K562 (cell line): ENCODE measurements at regions not wholly inside any gene's neighbourhood (a gene's known extent, or its start where the extent isn't known, plus 50 kb on each side); places are given as distances from the start of the nearest gene placed in this dataset.

Source experiments
- ATAC-seq: fragments of 200-7000 bp; cut with Tn5 transposase; 3 replicates; pipeline ENCODE4 v1.9.1; 2020; ENCODE audit warnings: moderate library complexity
- BruUV-seq: library from RNA; stranded (reverse); fragments of 400-500 nt; replicated peaks from 2 replicates; lab custom pipeline; 2021; lab: Mats Ljungman, UMichigan
- CTCF ChIA-PET: fragments of 300-600 bp; formaldehyde crosslinking; extraction: SDS; loops from one replicate; lab custom pipeline; 2021; ENCODE audit warnings: low intra/inter-chr PET ratio; lab: Yijun Ruan, JAX
- POLR2A ChIA-PET: fragments of 300-600, 350-650 bp; sonication (Branson Sonifier 250); formaldehyde crosslinking; extraction: SDS; loops from one replicate; lab custom pipeline; 2021; ENCODE audit warnings: antibody characterized with exemption, inconsistent platforms; lab: Yijun Ruan, JAX
- DNase-seq, 4 experiments: peaks; one replicate each; pipeline versions ENCODE4 v3.0.0 to v3.0.0-alpha.2; 2011 to 2018; ENCODE audit warnings: low spot score in 3 of 4, mixed read lengths in 3 of 4; ENCODE audit errors: extremely low read depth in 1 of 4
- FAIRE-seq: peaks from 2 replicates; lab custom pipeline; 2011; peaks lifted over from hg19 to GRCh38; lab: Jason Lieb, UNC
- H2AFZ ChIP-seq: 2 replicates; pipeline ENCODE4 v1.6.0; 2011; ENCODE audit warnings: low read depth, low read length, control low read depth, inconsistent platforms
- H3K27ac ChIP-seq: fragments of 200-600 bp; 3 replicates; pipeline ENCODE4 v1.8.0; 2011; ENCODE audit warnings: low read depth, mild to moderate bottlenecking, control low read depth, inconsistent platforms, low read length, moderate library complexity, mixed read lengths; ENCODE audit errors: extremely low read depth
- H3K27me3 ChIP-seq, 2 experiments: fragments of 300-600 bp in 1 of 2; 2 replicates in 1 of 2; 3 replicates in 1 of 2; pipeline versions ENCODE4 v1.6.0 to v1.8.0; 2011; ENCODE audit warnings: inconsistent platforms in 2 of 2, low read length in 2 of 2, mild to moderate bottlenecking in 1 of 2, mixed read lengths in 1 of 2, moderate library complexity in 1 of 2; ENCODE audit not compliant: control insufficient read depth in 2 of 2, insufficient read depth in 2 of 2
- H3K36me3 ChIP-seq: fragments of 300-600 bp; 3 replicates; pipeline ENCODE4 v1.8.0; 2011; ENCODE audit warnings: mild to moderate bottlenecking, low read length, inconsistent platforms; ENCODE audit not compliant: control insufficient read depth, insufficient read depth
- H3K4me1 ChIP-seq, 2 experiments: fragments of 200-600 bp in 1 of 2; replicated peaks in 1 of 2; 2 replicates in 1 of 2; 3 replicates in 1 of 2; pipeline versions ENCODE4 v1.5.1 to v1.8.0; 2011; ENCODE audit warnings: inconsistent platforms in 2 of 2, low read length in 2 of 2, mild to moderate bottlenecking in 1 of 2, mixed read lengths in 1 of 2, moderate library complexity in 1 of 2; ENCODE audit not compliant: control insufficient read depth in 2 of 2, insufficient read depth in 2 of 2
- H3K4me2 ChIP-seq: 2 replicates; pipeline ENCODE4 v1.6.1; 2011; ENCODE audit warnings: low read length, control low read depth, inconsistent platforms, mixed read lengths; ENCODE audit not compliant: insufficient read depth
- H3K4me3 ChIP-seq: fragments of 200-600 bp; sonication (generic), shearing (Covaris generic); 2 replicates; pipeline ENCODE4 v1.5.1; 2016; ENCODE audit warnings: control low read depth, inconsistent platforms
- H3K79me2 ChIP-seq: fragments of 200-600 bp; 3 replicates; pipeline ENCODE4 v1.8.0; 2011; ENCODE audit warnings: low read length, inconsistent platforms; ENCODE audit not compliant: control insufficient read depth, insufficient read depth
- H3K9ac ChIP-seq, 2 experiments: 2 replicates each; pipeline versions ENCODE4 v1.6.0 to v1.6.1; 2011; ENCODE audit warnings: low read depth in 2 of 2, low read length in 2 of 2, control low read depth in 1 of 2, inconsistent platforms in 1 of 2, mild to moderate bottlenecking in 1 of 2, mixed read lengths in 1 of 2; ENCODE audit not compliant: insufficient read depth in 1 of 2
- H3K9me1 ChIP-seq: one replicate; pipeline ENCODE4 v1.6.0; 2011; ENCODE audit warnings: inconsistent platforms, mild to moderate bottlenecking, low read length, moderate library complexity; ENCODE audit not compliant: control insufficient read depth, insufficient read depth
- H3K9me3 ChIP-seq: replicated peaks from 2 replicates; pipeline ENCODE4 v1.5.1; 2011; ENCODE audit warnings: low read depth, low read length, inconsistent platforms; ENCODE audit not compliant: control insufficient read depth, insufficient read depth
- H4K20me1 ChIP-seq: replicated peaks from 2 replicates; pipeline ENCODE4 v1.6.1; 2011; ENCODE audit warnings: low read length, inconsistent platforms, mixed read lengths; ENCODE audit not compliant: control insufficient read depth, insufficient read depth
- CAMTA2 ChIP-seq: fragments of 250-450 bp; sonication (Bioruptor Pico); conservative IDR thresholded peaks from 2 replicates; pipeline ENCODE4 v1.5.1; 2022
- CBX2 ChIP-seq: fragments of 200-600 bp; sonication (generic); IDR thresholded peaks from one replicate; pipeline ENCODE4 v1.6.1; 2012; ENCODE audit warnings: mild to moderate bottlenecking, low read length, inconsistent platforms; ENCODE audit not compliant: insufficient read depth, poor library complexity, severe bottlenecking
- FUS ChIP-seq: fragments of 200-400 bp; formaldehyde crosslinking; optimal IDR thresholded peaks from 2 replicates; pipeline ENCODE3; 2017; ENCODE audit warnings: low read depth, low read length
- MCM3 ChIP-seq: fragments of 450-650 bp; IDR thresholded peaks from 2 replicates; pipeline ENCODE4 v1.6.1; 2016
- RBM25 ChIP-seq: fragments of 200-400 bp; formaldehyde crosslinking; IDR thresholded peaks from 2 replicates; pipeline ENCODE4 v1.6.1; 2018; ENCODE audit warnings: low read length, low read depth, moderate library complexity; ENCODE audit not compliant: severe bottlenecking
- TAL1 ChIP-seq: fragments of 450-650 bp; IDR thresholded peaks from 2 replicates; pipeline ENCODE4 v1.6.1; 2016; ENCODE audit warnings: mild to moderate bottlenecking
- TCF7 ChIP-seq: sonication (generic); IDR thresholded peaks from 2 replicates; pipeline ENCODE4 v1.6.1; 2016; ENCODE audit warnings: antibody characterized with exemption, borderline replicate concordance
- ZNF165 ChIP-seq: fragments of 250-450 bp; sonication (Bioruptor Pico); IDR thresholded peaks from 2 replicates; pipeline ENCODE4 v1.4.0; 2020; ENCODE audit warnings: borderline replicate concordance
- ZNF551 ChIP-seq: fragments of 250-450 bp; sonication (Bioruptor Pico); IDR thresholded peaks from 2 replicates; pipeline ENCODE4 v1.5.0; 2021; ENCODE audit warnings: mild to moderate bottlenecking, moderate library complexity
- ZNF589 ChIP-seq: fragments of 200-800 bp; sonication (Bioruptor generic); IDR thresholded peaks from 2 replicates; pipeline ENCODE4 v1.6.1; 2016; ENCODE audit warnings: low read depth, missing genetic modification characterization, missing compliant biosample characterization
- WGBS: fragments of 100-300 bp; shearing (Covaris generic); methylation state at CpG from one replicate; pipeline ENCODE4 v1.1.6; 2016; ENCODE audit warnings: low coverage, mixed read lengths; ENCODE audit not compliant: insufficient coverage; ENCODE audit errors: missing lambda C conversion rate; 5-methylcytosine and 5-hydroxymethylcytosine counted together
- in situ Hi-C: fragments of 300-500 bp; cut with MboI; formaldehyde crosslinking; loops from 4 replicates; pipeline ENCODE4 v1.15.0; 2018; ENCODE audit warnings: inconsistent platforms, mixed read lengths
- intact Hi-C: fragments of 100-400 bp; cut with micrococcal nuclease; formaldehyde crosslinking; loops from 2 replicates; pipeline ENCODE4 v1.14.2; 2022
- TF ChIP-seq, protein P1 (sequence below): fragments of 200-800 bp; sonication (Bioruptor generic); IDR thresholded peaks from 2 replicates; pipeline ENCODE4 v1.6.1; 2016; ENCODE audit warnings: missing genetic modification characterization, missing compliant biosample characterization
- TF ChIP-seq, protein P2 (sequence below): fragments of 250-450 bp; sonication (Bioruptor Pico); IDR thresholded peaks from 2 replicates; pipeline ENCODE4 v1.8.0; 2022; ENCODE audit warnings: moderate library complexity, mild to moderate bottlenecking, inconsistent platforms

DNA sequence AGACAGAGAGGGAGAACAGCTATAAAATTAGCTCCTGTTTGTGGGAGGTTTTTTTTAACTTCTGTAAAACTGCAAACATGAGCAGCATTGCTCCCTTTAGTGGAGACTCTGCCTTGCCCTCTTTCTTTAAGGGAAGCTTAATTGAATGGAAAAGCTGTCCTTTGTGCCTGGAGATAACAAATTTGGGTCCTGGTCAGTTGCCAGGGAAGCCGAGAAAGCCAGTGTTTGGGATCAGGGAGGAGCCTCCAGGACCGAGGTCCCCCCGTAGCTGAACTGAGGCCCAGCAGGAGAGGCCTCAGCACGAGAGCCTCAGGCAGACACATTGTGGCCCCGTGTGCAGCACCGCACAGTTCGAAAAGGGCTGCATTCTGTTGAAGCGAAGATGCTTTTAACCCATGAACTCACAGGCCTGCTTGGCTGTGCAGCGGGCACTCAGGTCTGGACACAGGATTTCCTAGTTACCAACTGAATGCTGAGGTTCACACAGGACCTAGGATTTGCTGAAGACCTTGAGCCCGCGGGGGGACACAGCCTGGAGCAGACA is 369.7 kb downstream of the DCDC2C start:
- Histone ChIP-seq H3K79me2 (no peaks in the 10 kb centered on the region), H3K9me3 (no peaks in the 10 kb centered on the region)
- no peak for FAIRE-seq
- TF ChIP-seq FUS (no peak), MCM3 (no peak), TCF7 (no peak), ZNF551 (no peak), ZNF165 (CRISPR knock-in tag) (no peak), CAMTA2 (CRISPR knock-in tag) (no peak), CBX2 (no peak), RBM25 (no peak), TAL1 (no peak), ZNF589 (no peak)
- TF ChIP-seq, protein P1, sequence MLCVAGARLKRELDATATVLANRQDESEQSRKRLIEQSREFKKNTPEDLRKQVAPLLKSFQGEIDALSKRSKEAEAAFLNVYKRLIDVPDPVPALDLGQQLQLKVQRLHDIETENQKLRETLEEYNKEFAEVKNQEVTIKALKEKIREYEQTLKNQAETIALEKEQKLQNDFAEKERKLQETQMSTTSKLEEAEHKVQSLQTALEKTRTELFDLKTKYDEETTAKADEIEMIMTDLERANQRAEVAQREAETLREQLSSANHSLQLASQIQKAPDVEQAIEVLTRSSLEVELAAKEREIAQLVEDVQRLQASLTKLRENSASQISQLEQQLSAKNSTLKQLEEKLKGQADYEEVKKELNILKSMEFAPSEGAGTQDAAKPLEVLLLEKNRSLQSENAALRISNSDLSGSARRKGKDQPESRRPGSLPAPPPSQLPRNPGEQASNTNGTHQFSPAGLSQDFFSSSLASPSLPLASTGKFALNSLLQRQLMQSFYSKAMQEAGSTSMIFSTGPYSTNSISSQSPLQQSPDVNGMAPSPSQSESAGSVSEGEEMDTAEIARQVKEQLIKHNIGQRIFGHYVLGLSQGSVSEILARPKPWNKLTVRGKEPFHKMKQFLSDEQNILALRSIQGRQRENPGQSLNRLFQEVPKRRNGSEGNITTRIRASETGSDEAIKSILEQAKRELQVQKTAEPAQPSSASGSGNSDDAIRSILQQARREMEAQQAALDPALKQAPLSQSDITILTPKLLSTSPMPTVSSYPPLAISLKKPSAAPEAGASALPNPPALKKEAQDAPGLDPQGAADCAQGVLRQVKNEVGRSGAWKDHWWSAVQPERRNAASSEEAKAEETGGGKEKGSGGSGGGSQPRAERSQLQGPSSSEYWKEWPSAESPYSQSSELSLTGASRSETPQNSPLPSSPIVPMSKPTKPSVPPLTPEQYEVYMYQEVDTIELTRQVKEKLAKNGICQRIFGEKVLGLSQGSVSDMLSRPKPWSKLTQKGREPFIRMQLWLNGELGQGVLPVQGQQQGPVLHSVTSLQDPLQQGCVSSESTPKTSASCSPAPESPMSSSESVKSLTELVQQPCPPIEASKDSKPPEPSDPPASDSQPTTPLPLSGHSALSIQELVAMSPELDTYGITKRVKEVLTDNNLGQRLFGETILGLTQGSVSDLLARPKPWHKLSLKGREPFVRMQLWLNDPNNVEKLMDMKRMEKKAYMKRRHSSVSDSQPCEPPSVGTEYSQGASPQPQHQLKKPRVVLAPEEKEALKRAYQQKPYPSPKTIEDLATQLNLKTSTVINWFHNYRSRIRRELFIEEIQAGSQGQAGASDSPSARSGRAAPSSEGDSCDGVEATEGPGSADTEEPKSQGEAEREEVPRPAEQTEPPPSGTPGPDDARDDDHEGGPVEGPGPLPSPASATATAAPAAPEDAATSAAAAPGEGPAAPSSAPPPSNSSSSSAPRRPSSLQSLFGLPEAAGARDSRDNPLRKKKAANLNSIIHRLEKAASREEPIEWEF, result no peak
- TF ChIP-seq, protein P2, sequence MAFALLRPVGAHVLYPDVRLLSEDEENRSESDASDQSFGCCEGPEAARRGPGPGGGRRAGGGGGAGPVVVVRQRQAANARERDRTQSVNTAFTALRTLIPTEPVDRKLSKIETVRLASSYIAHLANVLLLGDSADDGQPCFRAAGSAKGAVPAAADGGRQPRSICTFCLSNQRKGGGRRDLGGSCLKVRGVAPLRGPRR, result no peak
- TF ChIP-seq, all 486 proteins: peak for 0
- Histone ChIP-seq H3K9me1 (no peaks in the 10 kb centered on the region), H3K27me3 (no peaks in the 10 kb centered on the region), H3K4me1 (no peaks in the 10 kb centered on the region), H3K36me3 (no peaks in the 10 kb centered on the region), H2AFZ (no peak overlapping the region), H3K27ac (no peak overlapping the region), H3K4me3 (no peak overlapping the region), H3K9ac (no peak overlapping the region), H4K20me1 (no peaks in the 10 kb centered on the region), H3K4me2 (no peak overlapping the region)
- ATAC-seq (no peak), DNase-seq (no peak)
- in situ Hi-C loops, result no loop called here
- no TSS peak for BruUV-seq
- ChIA-PET POLR2A (interaction anchor here (0.7 kb wide), 1 partner anchor 48 kb away, joined by 3 read pairs; no protein-coding TSS in a partner anchor), CTCF (no interaction called here)
- intact Hi-C loops, result no loop called here
- WGBS, result 4% methylated on average over 11 of the region's 11 CpGs
